Omental fat pad (tissue), 3 donors: ENCODE measurements at regions not wholly inside any gene's neighbourhood (a gene's known extent, or its start where the extent isn't known, plus 50 kb on each side); places are given as distances from the start of the nearest gene placed in this dataset.

Experiments
- ATAC-seq: fragments of 150-250 bp; one replicate; pipeline ENCODE4 v1.9.1; 2016; ENCODE audit warnings: mild to moderate bottlenecking, moderate library complexity; ENCODE audit not compliant: low FRiP score
- DNase-seq: peaks from one replicate; pipeline ENCODE4 v3.0.0-alpha.2; 2019; ENCODE audit warnings: low spot score
- TF ChIP-seq, protein P1 (sequence below), 3 donors: fragments of 450-650 bp; IDR thresholded peaks; one replicate each; pipeline ENCODE4 v1.5.1; 2016 to 2017; ENCODE audit warnings: antibody characterized with exemption in 3 of 3, mild to moderate bottlenecking in 3 of 3, moderate library complexity in 2 of 3

- TF ChIP-seq, protein P1, sequence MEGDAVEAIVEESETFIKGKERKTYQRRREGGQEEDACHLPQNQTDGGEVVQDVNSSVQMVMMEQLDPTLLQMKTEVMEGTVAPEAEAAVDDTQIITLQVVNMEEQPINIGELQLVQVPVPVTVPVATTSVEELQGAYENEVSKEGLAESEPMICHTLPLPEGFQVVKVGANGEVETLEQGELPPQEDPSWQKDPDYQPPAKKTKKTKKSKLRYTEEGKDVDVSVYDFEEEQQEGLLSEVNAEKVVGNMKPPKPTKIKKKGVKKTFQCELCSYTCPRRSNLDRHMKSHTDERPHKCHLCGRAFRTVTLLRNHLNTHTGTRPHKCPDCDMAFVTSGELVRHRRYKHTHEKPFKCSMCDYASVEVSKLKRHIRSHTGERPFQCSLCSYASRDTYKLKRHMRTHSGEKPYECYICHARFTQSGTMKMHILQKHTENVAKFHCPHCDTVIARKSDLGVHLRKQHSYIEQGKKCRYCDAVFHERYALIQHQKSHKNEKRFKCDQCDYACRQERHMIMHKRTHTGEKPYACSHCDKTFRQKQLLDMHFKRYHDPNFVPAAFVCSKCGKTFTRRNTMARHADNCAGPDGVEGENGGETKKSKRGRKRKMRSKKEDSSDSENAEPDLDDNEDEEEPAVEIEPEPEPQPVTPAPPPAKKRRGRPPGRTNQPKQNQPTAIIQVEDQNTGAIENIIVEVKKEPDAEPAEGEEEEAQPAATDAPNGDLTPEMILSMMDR (IDR thresholded peaks at IDR 0.05): no peak
- ATAC-seq (no peak), DNase-seq (no peak)
Observed at GRCh38 chr12:91913651-91914050, 232.0 kb downstream of the BTG1 start.

DNA sequence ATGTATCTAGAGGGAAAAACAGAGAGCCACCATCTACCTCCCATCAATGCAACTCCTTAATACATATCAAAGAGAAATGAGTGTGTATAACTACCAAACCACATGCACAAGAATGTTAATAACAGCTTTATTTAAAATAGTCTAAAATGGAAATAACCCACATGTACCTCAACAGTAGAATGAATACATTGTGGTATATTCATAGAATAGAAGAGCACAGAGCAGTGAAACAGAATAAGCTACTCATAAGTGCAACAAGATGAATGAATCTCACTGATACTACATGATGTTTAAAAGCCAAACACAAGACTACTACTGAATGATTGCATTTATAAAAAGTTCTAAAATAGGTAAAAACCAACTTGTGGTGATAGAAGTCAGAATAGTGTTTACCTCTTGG is 232.5 kb downstream of the BTG1 start:
- ATAC-seq: no peak
- no peak for DNase-seq
- TF ChIP-seq, protein P1 (IDR thresholded peaks at IDR 0.05): no peak

- DNase-seq: no peak
- TF ChIP-seq, protein P1 (IDR thresholded peaks at IDR 0.05): no peak
- ATAC-seq: no peak
Observed at GRCh38 chr12:91912178-91912577, 233.5 kb downstream of the BTG1 start.

- TF ChIP-seq, protein P1 (IDR thresholded peaks at IDR 0.05): no peak
- no peak for DNase-seq
- no peak for ATAC-seq
Observed at GRCh38 chr12:91910871-91911388, 234.7 kb downstream of the BTG1 start.

- TF ChIP-seq, protein P1 (IDR thresholded peaks at IDR 0.05): no peak
- ATAC-seq: no peak
Observed at GRCh38 chr12:91902860-91903683, 242.6 kb downstream of the BTG1 start.

DNA sequence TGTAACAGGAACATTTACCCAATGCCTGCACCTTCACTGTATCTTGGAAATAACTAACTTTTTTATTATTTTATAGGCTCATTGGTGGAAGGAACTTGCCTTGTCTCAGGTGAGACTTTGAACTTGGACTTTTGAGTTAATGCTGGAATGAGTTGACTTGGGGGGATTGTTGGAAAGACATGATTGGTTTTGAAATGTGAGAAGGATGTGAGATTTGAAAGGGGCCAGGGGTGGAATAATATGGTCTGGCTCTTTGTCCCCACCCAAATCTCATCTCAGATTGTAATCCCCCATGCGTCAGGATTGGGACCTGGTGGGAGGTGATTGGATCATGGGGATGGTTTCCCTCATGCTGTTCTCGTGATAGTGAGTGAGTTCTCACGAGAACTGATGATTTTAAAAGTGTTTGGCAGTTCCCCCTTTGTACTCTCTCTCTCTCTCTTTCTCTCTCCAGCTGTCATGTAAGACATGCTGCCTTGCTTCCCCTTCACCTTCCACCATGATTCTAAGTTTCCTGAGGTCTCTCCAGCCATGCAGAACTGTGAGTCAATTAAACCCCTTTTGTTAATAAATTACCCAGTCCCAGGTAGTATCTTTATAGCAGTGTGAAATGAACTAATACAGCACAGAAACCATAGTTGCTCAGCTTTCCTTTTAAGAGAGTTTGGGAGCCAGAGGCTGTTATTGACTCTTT is 244.1 kb downstream of the BTG1 start:
- no peak for ATAC-seq
- TF ChIP-seq, protein P1 (IDR thresholded peaks at IDR 0.05): no peak

More at GRCh38 chr12:91902860-91903683, 242.6 kb downstream of the BTG1 start:
- no peak for DNase-seq

More for the DNA sequence above, 244.1 kb downstream of the BTG1 start:
- DNase-seq: no peak
